ENCODE measurements at regions not wholly inside any gene's neighbourhood (a gene's known extent, or its start where the extent isn't known, plus 50 kb on each side); places are given as distances from the start of the nearest gene placed in this dataset.

GRCh38 chr21:16837321-16837720, 675.5 kb upstream of the CXADR start:
- no peak overlapping the region for H3K27ac Mint-ChIP-seq
- no peak for DNase-seq (ENCODE audit: extremely low spot score, unreplicated experiment)
- no peak for TF ChIP-seq CTCF (conservative IDR thresholded peaks at IDR 0.05)
- no peak overlapping the region for H3K4me3 Mint-ChIP-seq
- no peaks in the 10 kb centered on the region for H3K27me3 Mint-ChIP-seq
- no peaks in the 10 kb centered on the region for H3K36me3 Mint-ChIP-seq
- H3K9me3 Mint-ChIP-seq, result no peaks in the 10 kb centered on the region
- H3K4me1 Mint-ChIP-seq (ENCODE audit: unreplicated experiment), result peaks cover 28% of the 10 kb centered on the region

GRCh38 chr21:16837721-16838120, 675.1 kb upstream of the CXADR start:
- Mint-ChIP-seq H3K4me1 (ENCODE audit: unreplicated experiment) (peaks cover 28% of the 10 kb centered on the region), H3K27ac (no peak overlapping the region)
- TF ChIP-seq CTCF (conservative IDR thresholded peaks at IDR 0.05), result no peak

GRCh38 chr21:16838331-16838730, 674.5 kb upstream of the CXADR start:
- Mint-ChIP-seq H3K4me3 (no peak overlapping the region), H3K4me1 (ENCODE audit: unreplicated experiment) (peaks cover 28% of the 10 kb centered on the region), H3K27me3 (no peaks in the 10 kb centered on the region), H3K36me3 (no peaks in the 10 kb centered on the region), H3K9me3 (no peaks in the 10 kb centered on the region), H3K27ac (no peak overlapping the region)
- no peak for DNase-seq (ENCODE audit: extremely low spot score, unreplicated experiment)
- no peak for TF ChIP-seq CTCF (conservative IDR thresholded peaks at IDR 0.05)

More at GRCh38 chr21:16837721-16838120, 675.1 kb upstream of the CXADR start:
- no peaks in the 10 kb centered on the region for H3K27me3 Mint-ChIP-seq
- no peaks in the 10 kb centered on the region for H3K9me3 Mint-ChIP-seq
- no peak for DNase-seq (ENCODE audit: extremely low spot score, unreplicated experiment)
- H3K4me3 Mint-ChIP-seq, result no peak overlapping the region
- H3K36me3 Mint-ChIP-seq, result no peaks in the 10 kb centered on the region

GRCh38 chr21:16840538-16840937, 672.3 kb upstream of the CXADR start:
- peaks cover 28% of the 10 kb centered on the region for H3K4me1 Mint-ChIP-seq (ENCODE audit: unreplicated experiment)
- H3K4me3 Mint-ChIP-seq, result no peak overlapping the region
- no peaks in the 10 kb centered on the region for H3K36me3 Mint-ChIP-seq
- H3K27me3 Mint-ChIP-seq, result no peaks in the 10 kb centered on the region
- no peak for TF ChIP-seq CTCF (conservative IDR thresholded peaks at IDR 0.05)
- no peak for DNase-seq (ENCODE audit: extremely low spot score, unreplicated experiment)
- H3K9me3 Mint-ChIP-seq, result no peaks in the 10 kb centered on the region
- H3K27ac Mint-ChIP-seq, result no peak overlapping the region

- DNase-seq (ENCODE audit: extremely low spot score, unreplicated experiment), result no peak
- Mint-ChIP-seq H3K4me1 (ENCODE audit: unreplicated experiment) (peaks cover 22% of the 10 kb centered on the region), H3K27ac (no peak overlapping the region), H3K27me3 (no peaks in the 10 kb centered on the region), H3K4me3 (no peak overlapping the region), H3K9me3 (no peaks in the 10 kb centered on the region), H3K36me3 (no peaks in the 10 kb centered on the region)
- TF ChIP-seq CTCF (conservative IDR thresholded peaks at IDR 0.05), result no peak
Observed at GRCh38 chr21:16841975-16842695, 670.7 kb upstream of the CXADR start.

Measured in type B pancreatic cell (in vitro differentiated cells).